Fibroblast of lung (primary cell): ENCODE measurements at regions not wholly inside any gene's neighbourhood (a gene's known extent, or its start where the extent isn't known, plus 50 kb on each side); places are given as distances from the start of the nearest gene placed in this dataset.

ENCODE experiments used
- EZH2 ChIP-seq: IDR thresholded peaks from 2 replicates; pipeline ENCODE4 v1.5.1; 2012; ENCODE audit warnings: low read length, control low read depth, mild to moderate bottlenecking; ENCODE audit errors: missing control alignments
- TF ChIP-seq, protein P1 (sequence below), 2 donors: IDR thresholded peaks in 1 of 2; conservative IDR thresholded peaks in 1 of 2; 1 replicate in 1 of 2; 2 replicates in 1 of 2; pipeline ENCODE4 v1.5.1; 2011 to 2012; ENCODE audit warnings: low read length in 2 of 2, control low read depth in 1 of 2, inconsistent platforms in 1 of 2, low read depth in 1 of 2, mild to moderate bottlenecking in 1 of 2

DNA sequence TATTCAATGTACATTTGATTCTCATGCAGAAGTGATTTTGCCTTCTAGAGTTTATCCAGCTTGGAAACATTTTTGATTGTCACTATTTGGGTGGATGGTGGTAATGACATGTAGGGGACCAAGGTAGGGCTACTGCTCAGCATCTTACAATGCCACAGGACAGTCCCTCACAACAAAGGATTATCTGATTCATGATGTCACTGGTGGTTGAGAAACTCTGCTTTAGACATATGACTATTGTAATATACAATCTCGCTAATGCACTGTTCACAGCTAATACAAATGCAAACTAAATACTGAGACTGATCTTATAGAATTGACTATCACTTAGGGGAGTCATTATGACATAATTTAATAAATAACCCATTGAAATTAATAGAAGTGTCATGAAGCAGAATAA, 60.4 kb upstream of the BTG1 start:
- TF ChIP-seq, protein P1, sequence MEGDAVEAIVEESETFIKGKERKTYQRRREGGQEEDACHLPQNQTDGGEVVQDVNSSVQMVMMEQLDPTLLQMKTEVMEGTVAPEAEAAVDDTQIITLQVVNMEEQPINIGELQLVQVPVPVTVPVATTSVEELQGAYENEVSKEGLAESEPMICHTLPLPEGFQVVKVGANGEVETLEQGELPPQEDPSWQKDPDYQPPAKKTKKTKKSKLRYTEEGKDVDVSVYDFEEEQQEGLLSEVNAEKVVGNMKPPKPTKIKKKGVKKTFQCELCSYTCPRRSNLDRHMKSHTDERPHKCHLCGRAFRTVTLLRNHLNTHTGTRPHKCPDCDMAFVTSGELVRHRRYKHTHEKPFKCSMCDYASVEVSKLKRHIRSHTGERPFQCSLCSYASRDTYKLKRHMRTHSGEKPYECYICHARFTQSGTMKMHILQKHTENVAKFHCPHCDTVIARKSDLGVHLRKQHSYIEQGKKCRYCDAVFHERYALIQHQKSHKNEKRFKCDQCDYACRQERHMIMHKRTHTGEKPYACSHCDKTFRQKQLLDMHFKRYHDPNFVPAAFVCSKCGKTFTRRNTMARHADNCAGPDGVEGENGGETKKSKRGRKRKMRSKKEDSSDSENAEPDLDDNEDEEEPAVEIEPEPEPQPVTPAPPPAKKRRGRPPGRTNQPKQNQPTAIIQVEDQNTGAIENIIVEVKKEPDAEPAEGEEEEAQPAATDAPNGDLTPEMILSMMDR (conservative IDR thresholded peaks at IDR 0.05 in 1 of 2, IDR thresholded peaks at IDR 0.05 in 1 of 2; ENCODE audit: low read depth in 1 of 2, low read length in 2 of 2) = no peak
- TF ChIP-seq EZH2 = no peak
